ENCODE measurements at regions not wholly inside any gene's neighbourhood (a gene's known extent, or its start where the extent isn't known, plus 50 kb on each side); places are given as distances from the start of the nearest gene placed in this dataset.

- TF ChIP-seq PRDM4 (tag by site-specific recombination; IDR thresholded peaks at IDR 0.05) (no peak), ZNF513 (tag by site-specific recombination; IDR thresholded peaks at IDR 0.05) (no peak), ZBTB20 (tag by site-specific recombination; IDR thresholded peaks at IDR 0.05) (no peak), ZNF404 (tag by site-specific recombination; IDR thresholded peaks at IDR 0.05) (no peak), ZNF510 (tag by site-specific recombination; IDR thresholded peaks at IDR 0.05; ENCODE audit: insufficient replicate concordance) (no peak), ZNF514 (tag by site-specific recombination; IDR thresholded peaks at IDR 0.05) (no peak), ZNF121 (tag by site-specific recombination; IDR thresholded peaks at IDR 0.05) (no peak), ATF2 (tag by site-specific recombination; IDR thresholded peaks at IDR 0.05; ENCODE audit: low read depth) (no peak)
Measured at GRCh38 chr7:9201928-9202327, 768.5 kb downstream of the NXPH1 start (continued).

- POLR2A ChIA-PET: no interaction called here
- no peaks in the 10 kb centered on the region for H3K36me3 ChIP-seq (ENCODE audit: control insufficient read depth in 2 of 2, insufficient read depth in 1 of 2, low read length in 2 of 2)
- H3K4me1 ChIP-seq (ENCODE audit: control insufficient read depth, insufficient read depth, low read length): no peaks in the 10 kb centered on the region
- no peak overlapping the region for H3K27ac ChIP-seq (ENCODE audit: extremely low read depth, low read depth, low read length)
- H3K4me3 ChIP-seq (ENCODE audit: low read depth, low read length): no peak overlapping the region
- TF ChIP-seq GLI4 (tag by site-specific recombination; IDR thresholded peaks at IDR 0.05) (no peak), ZSCAN18 (tag by site-specific recombination; IDR thresholded peaks at IDR 0.05) (no peak), HOXA7 (CRISPR knock-in tag; IDR thresholded peaks at IDR 0.05; ENCODE audit: borderline replicate concordance) (no peak), BCL11B (tag by site-specific recombination; IDR thresholded peaks at IDR 0.05; ENCODE audit: low read depth) (no peak), ZNF837 (tag by site-specific recombination; IDR thresholded peaks at IDR 0.05) (no peak), PRDM4 (tag by site-specific recombination; IDR thresholded peaks at IDR 0.05) (no peak)
- CTCF ChIA-PET: no interaction called here
- H3K9me3 ChIP-seq (ENCODE audit: control insufficient read depth, insufficient read depth, low read depth, low read length): no peaks in the 10 kb centered on the region
Measured at GRCh38 chr7:9204571-9204970, 771.2 kb downstream of the NXPH1 start.

GRCh38 chr7:9210114-9210513 lies 776.7 kb downstream of the NXPH1 start:
- ChIA-PET POLR2A (no interaction called here), CTCF (no interaction called here)
- Histone ChIP-seq H3K27ac (ENCODE audit: extremely low read depth, low read depth, low read length) (no peak overlapping the region), H3K4me1 (ENCODE audit: control insufficient read depth, insufficient read depth, low read length) (no peaks in the 10 kb centered on the region), H3K9me3 (ENCODE audit: control insufficient read depth, insufficient read depth, low read depth, low read length) (no peaks in the 10 kb centered on the region), H3K4me3 (ENCODE audit: low read depth, low read length) (no peak overlapping the region), H3K36me3 (ENCODE audit: control insufficient read depth in 2 of 2, insufficient read depth in 1 of 2, low read length in 2 of 2) (no peaks in the 10 kb centered on the region)
- TF ChIP-seq PRDM2 (tag by site-specific recombination; IDR thresholded peaks at IDR 0.05; ENCODE audit: borderline replicate concordance): no peak

Measured in HEK293 (cell line).